ENCODE measurements at regions not wholly inside any gene's neighbourhood (a gene's known extent, or its start where the extent isn't known, plus 50 kb on each side); places are given as distances from the start of the nearest gene placed in this dataset.

GRCh38 chr4:15233626-15234025 lies 194.2 kb upstream of the C1QTNF7 start:
- Mint-ChIP-seq H3K9me3 (ENCODE audit: unreplicated experiment) (no peaks in the 10 kb centered on the region), H3K36me3 (ENCODE audit: unreplicated experiment) (no peaks in the 10 kb centered on the region), H3K4me3 (ENCODE audit: unreplicated experiment) (no peak overlapping the region), H3K27ac (ENCODE audit: unreplicated experiment) (peak overlapping the region; percentile 67), H3K27me3 (ENCODE audit: unreplicated experiment) (no peaks in the 10 kb centered on the region), H3K4me1 (ENCODE audit: low read depth, unreplicated experiment) (peaks cover 11% of the 10 kb centered on the region)
- DNase-seq, result no peak
- TF ChIP-seq, protein P1, sequence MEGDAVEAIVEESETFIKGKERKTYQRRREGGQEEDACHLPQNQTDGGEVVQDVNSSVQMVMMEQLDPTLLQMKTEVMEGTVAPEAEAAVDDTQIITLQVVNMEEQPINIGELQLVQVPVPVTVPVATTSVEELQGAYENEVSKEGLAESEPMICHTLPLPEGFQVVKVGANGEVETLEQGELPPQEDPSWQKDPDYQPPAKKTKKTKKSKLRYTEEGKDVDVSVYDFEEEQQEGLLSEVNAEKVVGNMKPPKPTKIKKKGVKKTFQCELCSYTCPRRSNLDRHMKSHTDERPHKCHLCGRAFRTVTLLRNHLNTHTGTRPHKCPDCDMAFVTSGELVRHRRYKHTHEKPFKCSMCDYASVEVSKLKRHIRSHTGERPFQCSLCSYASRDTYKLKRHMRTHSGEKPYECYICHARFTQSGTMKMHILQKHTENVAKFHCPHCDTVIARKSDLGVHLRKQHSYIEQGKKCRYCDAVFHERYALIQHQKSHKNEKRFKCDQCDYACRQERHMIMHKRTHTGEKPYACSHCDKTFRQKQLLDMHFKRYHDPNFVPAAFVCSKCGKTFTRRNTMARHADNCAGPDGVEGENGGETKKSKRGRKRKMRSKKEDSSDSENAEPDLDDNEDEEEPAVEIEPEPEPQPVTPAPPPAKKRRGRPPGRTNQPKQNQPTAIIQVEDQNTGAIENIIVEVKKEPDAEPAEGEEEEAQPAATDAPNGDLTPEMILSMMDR (IDR thresholded peaks at IDR 0.05; ENCODE audit: partially characterized antibody, unreplicated experiment), result no peak

- no peaks in the 10 kb centered on the region for H3K9me3 Mint-ChIP-seq (ENCODE audit: unreplicated experiment)
- H3K27me3 Mint-ChIP-seq (ENCODE audit: unreplicated experiment), result no peaks in the 10 kb centered on the region
- no peak for DNase-seq
- TF ChIP-seq, protein P1 (IDR thresholded peaks at IDR 0.05; ENCODE audit: partially characterized antibody, unreplicated experiment), result no peak
- H3K36me3 Mint-ChIP-seq (ENCODE audit: unreplicated experiment), result no peaks in the 10 kb centered on the region
- H3K27ac Mint-ChIP-seq (ENCODE audit: unreplicated experiment), result no peak overlapping the region
- no peak overlapping the region for H3K4me3 Mint-ChIP-seq (ENCODE audit: unreplicated experiment)
- H3K4me1 Mint-ChIP-seq (ENCODE audit: low read depth, unreplicated experiment), result peaks cover 11% of the 10 kb centered on the region
Measured at GRCh38 chr4:15234116-15234855, 193.5 kb upstream of the C1QTNF7 start.

- Mint-ChIP-seq H3K27me3 (ENCODE audit: unreplicated experiment) (no peaks in the 10 kb centered on the region), H3K27ac (ENCODE audit: unreplicated experiment) (no peak overlapping the region), H3K4me1 (ENCODE audit: low read depth, unreplicated experiment) (peaks cover 11% of the 10 kb centered on the region), H3K36me3 (ENCODE audit: unreplicated experiment) (no peaks in the 10 kb centered on the region), H3K4me3 (ENCODE audit: unreplicated experiment) (no peak overlapping the region), H3K9me3 (ENCODE audit: unreplicated experiment) (no peaks in the 10 kb centered on the region)
- DNase-seq, result no peak
- TF ChIP-seq, protein P1 (IDR thresholded peaks at IDR 0.05; ENCODE audit: partially characterized antibody, unreplicated experiment), result no peak
Measured at GRCh38 chr4:15234856-15235126, 193.0 kb upstream of the C1QTNF7 start.

DNA sequence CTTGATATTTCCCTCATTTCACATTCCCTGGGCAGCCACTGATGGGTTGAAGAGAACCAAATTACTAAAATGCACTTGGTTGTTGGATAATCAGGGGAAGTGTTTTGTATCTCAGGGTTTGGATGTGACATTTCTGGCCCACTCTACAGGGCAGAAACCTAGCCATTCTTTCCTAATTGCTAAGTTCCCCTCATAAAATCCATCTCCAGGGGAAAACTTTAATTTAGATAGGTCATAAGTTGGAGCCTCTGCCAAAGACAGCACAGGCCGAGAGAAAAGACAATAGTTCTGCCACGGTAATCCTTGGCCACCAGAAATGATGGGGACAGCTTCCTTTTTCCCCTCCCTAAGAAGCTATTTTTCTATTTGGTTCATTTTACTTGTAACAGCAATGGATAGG lies 192.7 kb upstream of the C1QTNF7 start:
- H3K27me3 Mint-ChIP-seq (ENCODE audit: unreplicated experiment), result no peaks in the 10 kb centered on the region
- H3K4me1 Mint-ChIP-seq (ENCODE audit: low read depth, unreplicated experiment), result peaks cover 11% of the 10 kb centered on the region
- H3K27ac Mint-ChIP-seq (ENCODE audit: unreplicated experiment), result no peak overlapping the region
- no peaks in the 10 kb centered on the region for H3K9me3 Mint-ChIP-seq (ENCODE audit: unreplicated experiment)
- no peak overlapping the region for H3K4me3 Mint-ChIP-seq (ENCODE audit: unreplicated experiment)
- TF ChIP-seq, protein P1 (IDR thresholded peaks at IDR 0.05; ENCODE audit: partially characterized antibody, unreplicated experiment), result no peak
- H3K36me3 Mint-ChIP-seq (ENCODE audit: unreplicated experiment), result no peaks in the 10 kb centered on the region
- no peak for DNase-seq

- no peaks in the 10 kb centered on the region for H3K36me3 Mint-ChIP-seq (ENCODE audit: unreplicated experiment)
- H3K27me3 Mint-ChIP-seq (ENCODE audit: unreplicated experiment), result no peaks in the 10 kb centered on the region
- no peak overlapping the region for H3K27ac Mint-ChIP-seq (ENCODE audit: unreplicated experiment)
- no peak overlapping the region for H3K4me3 Mint-ChIP-seq (ENCODE audit: unreplicated experiment)
- DNase-seq, result no peak
- no peaks in the 10 kb centered on the region for H3K9me3 Mint-ChIP-seq (ENCODE audit: unreplicated experiment)
- TF ChIP-seq, protein P1 (IDR thresholded peaks at IDR 0.05; ENCODE audit: partially characterized antibody, unreplicated experiment), result no peak
- H3K4me1 Mint-ChIP-seq (ENCODE audit: low read depth, unreplicated experiment), result peaks cover 5% of the 10 kb centered on the region
Measured at GRCh38 chr4:15237648-15238230, 190.1 kb upstream of the C1QTNF7 start.

Data from glutamatergic neuron (in vitro differentiated cells).